Glutamatergic neuron (in vitro differentiated cells): ENCODE measurements at regions not wholly inside any gene's neighbourhood (a gene's known extent, or its start where the extent isn't known, plus 50 kb on each side); places are given as distances from the start of the nearest gene placed in this dataset.

Source experiments
- DNase-seq: peaks from one replicate; pipeline ENCODE4 v3.0.0; 2022
- H3K27ac Mint-ChIP-seq: one replicate; pipeline ENCODE4 v1.8.0; 2020; ENCODE audit warnings: mild to moderate bottlenecking, mixed read lengths, inconsistent platforms; ENCODE audit not compliant: unreplicated experiment
- H3K27me3 Mint-ChIP-seq: one replicate; pipeline ENCODE4 v1.8.0; 2020; ENCODE audit warnings: mild to moderate bottlenecking, moderate library complexity, mixed read lengths, inconsistent platforms; ENCODE audit not compliant: unreplicated experiment
- H3K36me3 Mint-ChIP-seq: one replicate; pipeline ENCODE4 v1.8.0; 2020; ENCODE audit warnings: mild to moderate bottlenecking, mixed read lengths, inconsistent platforms; ENCODE audit not compliant: unreplicated experiment
- H3K4me1 Mint-ChIP-seq: one replicate; pipeline ENCODE4 v1.8.0; 2020; ENCODE audit warnings: mild to moderate bottlenecking, low read depth, mixed read lengths, inconsistent platforms; ENCODE audit not compliant: unreplicated experiment
- H3K4me3 Mint-ChIP-seq: one replicate; pipeline ENCODE4 v1.8.0; 2020; ENCODE audit warnings: mild to moderate bottlenecking, mixed read lengths, inconsistent platforms; ENCODE audit not compliant: unreplicated experiment
- H3K9me3 Mint-ChIP-seq: one replicate; pipeline ENCODE4 v1.8.0; 2020; ENCODE audit warnings: mild to moderate bottlenecking, moderate library complexity, mixed read lengths, inconsistent platforms; ENCODE audit not compliant: unreplicated experiment
- TF ChIP-seq, protein P1 (sequence below): fragments of 200-600 bp; sonication (generic); IDR thresholded peaks from one replicate; pipeline ENCODE4 v1.5.0; 2021; ENCODE audit not compliant: partially characterized antibody, unreplicated experiment

DNA sequence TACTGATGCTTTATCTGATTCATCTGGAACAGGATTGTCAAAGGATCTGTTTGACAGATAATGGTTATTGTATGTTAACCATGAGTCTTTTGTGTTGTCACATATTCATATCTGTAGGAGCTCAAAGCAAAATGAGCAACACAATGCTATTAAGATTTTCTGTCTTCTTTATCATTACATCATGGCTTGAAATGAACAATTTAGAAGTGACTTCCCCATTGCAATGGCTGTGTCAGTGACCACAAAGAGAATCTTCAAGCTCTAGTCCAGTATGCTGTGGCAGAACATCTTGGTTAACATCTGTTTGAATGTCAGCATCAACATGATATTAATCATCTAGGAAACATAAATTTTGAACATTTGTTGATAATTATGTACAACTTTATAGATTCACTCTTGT lies 1148.5 kb downstream of the PLA2G4A start:
- H3K4me3 Mint-ChIP-seq = no peak overlapping the region

DNA sequence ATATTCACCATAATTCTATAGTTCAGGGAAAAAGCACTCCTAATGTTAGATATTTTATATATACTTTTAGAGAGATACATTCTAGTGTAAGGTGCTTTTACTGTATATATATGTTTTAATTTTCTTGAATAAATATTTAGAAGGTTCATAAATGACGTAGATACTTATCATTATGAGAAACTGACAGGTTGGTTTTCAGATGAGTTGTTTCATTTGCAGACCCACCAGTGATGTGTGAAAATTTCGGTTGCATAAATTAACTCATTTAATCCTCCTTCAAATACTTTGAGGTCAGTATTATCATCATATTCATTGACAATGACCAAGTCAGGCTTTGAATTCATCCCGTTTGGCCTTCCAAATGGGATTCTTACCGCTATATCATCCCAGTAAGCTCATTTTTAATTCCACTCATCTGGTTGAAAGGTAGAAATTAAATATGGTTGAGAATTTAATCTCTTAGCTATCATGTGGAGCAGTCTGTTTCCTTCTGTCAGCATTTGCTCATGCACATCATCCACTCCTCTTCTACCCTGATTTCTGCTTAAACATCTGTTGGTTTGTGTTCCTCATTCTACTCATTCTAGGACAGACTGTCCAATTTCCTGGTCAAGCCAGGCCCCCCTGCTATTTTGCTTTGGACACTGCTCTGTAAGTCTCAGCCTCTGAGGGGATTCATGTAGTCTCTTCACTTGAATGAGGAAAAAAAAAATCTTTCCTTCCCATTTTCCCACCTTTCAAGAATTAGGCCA lies 1156.6 kb downstream of the PLA2G4A start:
- no peak overlapping the region for H3K4me3 Mint-ChIP-seq
- H3K27ac Mint-ChIP-seq = peak overlapping the region; percentile 26
- peaks cover 5% of the 10 kb centered on the region for H3K36me3 Mint-ChIP-seq
- H3K4me1 Mint-ChIP-seq = peaks cover 4% of the 10 kb centered on the region
- TF ChIP-seq, protein P1, sequence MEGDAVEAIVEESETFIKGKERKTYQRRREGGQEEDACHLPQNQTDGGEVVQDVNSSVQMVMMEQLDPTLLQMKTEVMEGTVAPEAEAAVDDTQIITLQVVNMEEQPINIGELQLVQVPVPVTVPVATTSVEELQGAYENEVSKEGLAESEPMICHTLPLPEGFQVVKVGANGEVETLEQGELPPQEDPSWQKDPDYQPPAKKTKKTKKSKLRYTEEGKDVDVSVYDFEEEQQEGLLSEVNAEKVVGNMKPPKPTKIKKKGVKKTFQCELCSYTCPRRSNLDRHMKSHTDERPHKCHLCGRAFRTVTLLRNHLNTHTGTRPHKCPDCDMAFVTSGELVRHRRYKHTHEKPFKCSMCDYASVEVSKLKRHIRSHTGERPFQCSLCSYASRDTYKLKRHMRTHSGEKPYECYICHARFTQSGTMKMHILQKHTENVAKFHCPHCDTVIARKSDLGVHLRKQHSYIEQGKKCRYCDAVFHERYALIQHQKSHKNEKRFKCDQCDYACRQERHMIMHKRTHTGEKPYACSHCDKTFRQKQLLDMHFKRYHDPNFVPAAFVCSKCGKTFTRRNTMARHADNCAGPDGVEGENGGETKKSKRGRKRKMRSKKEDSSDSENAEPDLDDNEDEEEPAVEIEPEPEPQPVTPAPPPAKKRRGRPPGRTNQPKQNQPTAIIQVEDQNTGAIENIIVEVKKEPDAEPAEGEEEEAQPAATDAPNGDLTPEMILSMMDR = no peak
- DNase-seq = no peak
- H3K27me3 Mint-ChIP-seq = peaks cover 3% of the 10 kb centered on the region
- H3K9me3 Mint-ChIP-seq = no peaks in the 10 kb centered on the region

More for the DNA sequence above, 1148.5 kb downstream of the PLA2G4A start:
- no peaks in the 10 kb centered on the region for H3K9me3 Mint-ChIP-seq
- no peak overlapping the region for H3K27ac Mint-ChIP-seq
- TF ChIP-seq, protein P1 = no peak
- DNase-seq = no peak
- peaks cover 2% of the 10 kb centered on the region for H3K27me3 Mint-ChIP-seq
- H3K36me3 Mint-ChIP-seq = peaks cover 6% of the 10 kb centered on the region
- H3K4me1 Mint-ChIP-seq = no peaks in the 10 kb centered on the region

DNA sequence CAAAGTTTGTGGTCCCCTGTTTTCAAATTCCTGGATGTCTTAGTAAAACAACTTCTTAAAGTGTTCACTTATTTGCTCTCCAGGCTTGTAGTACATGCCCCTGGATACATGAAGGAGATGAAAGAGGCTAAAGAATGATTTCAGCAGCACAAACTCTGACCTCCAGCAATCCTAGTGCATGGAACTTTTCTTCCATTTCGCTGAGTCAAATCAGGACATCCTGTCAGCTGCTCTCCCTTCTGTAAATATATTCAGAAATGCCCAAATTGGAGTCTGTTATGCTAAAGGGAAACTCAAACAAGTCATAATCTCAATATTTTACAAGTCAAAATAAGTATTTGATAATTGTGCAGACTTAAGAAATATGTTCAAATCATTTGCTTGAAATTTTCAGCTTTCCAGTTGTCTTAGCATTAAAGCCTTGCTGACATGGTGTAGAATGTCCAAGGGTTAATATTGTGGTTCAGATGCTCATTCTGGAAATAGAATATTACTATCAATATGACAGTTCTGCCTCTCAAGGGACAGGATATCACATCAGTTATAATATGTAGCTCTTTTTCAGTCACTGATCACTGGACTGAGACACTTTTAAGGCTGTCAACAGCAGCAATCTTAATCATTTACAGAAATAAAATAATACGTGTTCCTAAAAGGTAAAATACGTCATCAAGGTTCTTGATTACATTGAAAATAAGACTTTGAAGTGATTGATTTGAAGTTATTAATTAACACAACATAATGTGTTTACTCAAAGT lies 1157.3 kb downstream of the PLA2G4A start:
- no peak for DNase-seq
- Mint-ChIP-seq H3K4me3 (no peak overlapping the region), H3K27me3 (peaks cover 3% of the 10 kb centered on the region), H3K27ac (peak overlapping the region; percentile 26), H3K4me1 (peaks cover 4% of the 10 kb centered on the region), H3K9me3 (no peaks in the 10 kb centered on the region), H3K36me3 (no peaks in the 10 kb centered on the region)
- TF ChIP-seq, protein P1 = no peak

DNA sequence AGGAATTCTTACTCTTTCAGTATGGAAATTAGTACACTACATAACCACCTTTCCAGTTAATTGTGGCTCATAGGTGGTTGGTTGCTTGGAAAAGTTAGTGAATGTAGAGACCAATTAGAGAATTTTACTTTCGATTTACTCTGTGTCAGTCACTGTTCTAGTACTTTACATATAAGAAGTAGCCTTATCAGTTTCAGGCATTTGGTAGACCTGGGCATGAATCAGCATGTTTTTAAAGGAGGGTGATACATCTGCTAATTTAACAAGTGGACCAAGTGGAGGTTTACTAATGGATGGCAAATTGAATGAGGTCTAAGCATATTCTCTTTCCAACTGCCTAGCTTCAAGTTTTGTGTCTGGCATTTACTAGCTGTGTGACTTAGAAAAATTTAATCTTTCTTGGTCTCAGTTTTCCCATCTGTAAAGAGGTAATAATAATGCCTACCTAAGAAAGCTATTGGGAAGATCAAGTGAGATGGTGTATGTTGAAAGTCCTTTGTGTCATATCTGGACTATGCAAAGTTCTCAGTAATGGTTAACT lies 1158.6 kb downstream of the PLA2G4A start:
- Mint-ChIP-seq H3K4me3 (no peak overlapping the region), H3K27me3 (peaks cover 2% of the 10 kb centered on the region), H3K27ac (no peak overlapping the region), H3K36me3 (no peaks in the 10 kb centered on the region), H3K9me3 (no peaks in the 10 kb centered on the region), H3K4me1 (peaks cover 5% of the 10 kb centered on the region)
- TF ChIP-seq, protein P1 = no peak
- DNase-seq = no peak

DNA sequence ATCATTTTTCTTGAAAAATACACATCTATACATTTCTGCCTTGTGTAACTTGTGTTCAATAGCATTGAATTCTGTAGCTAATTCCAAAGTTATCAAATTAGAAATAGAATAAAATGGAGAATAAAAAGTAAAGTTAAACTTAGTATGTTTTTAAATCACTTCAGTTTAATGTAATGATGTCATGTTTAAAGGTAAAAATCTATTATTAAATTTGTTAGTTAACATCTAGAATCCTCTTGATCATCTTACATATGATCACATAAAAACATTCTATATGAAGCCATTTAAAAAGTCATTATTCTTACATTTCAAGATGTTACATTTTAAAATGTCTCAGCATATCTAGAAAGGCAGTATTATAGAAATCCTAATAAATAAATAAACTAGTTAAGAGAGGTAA lies 1163.2 kb downstream of the PLA2G4A start:
- no peaks in the 10 kb centered on the region for H3K27me3 Mint-ChIP-seq
- no peak overlapping the region for H3K4me3 Mint-ChIP-seq
- H3K4me1 Mint-ChIP-seq = peaks cover 3% of the 10 kb centered on the region
- H3K36me3 Mint-ChIP-seq = no peaks in the 10 kb centered on the region
- no peak for DNase-seq
- no peaks in the 10 kb centered on the region for H3K9me3 Mint-ChIP-seq
- H3K27ac Mint-ChIP-seq = no peak overlapping the region
- TF ChIP-seq, protein P1 = no peak
